Mesothelial cell of epicardium (in vitro differentiated cells): ENCODE measurements at regions not wholly inside any gene's neighbourhood (a gene's known extent, or its start where the extent isn't known, plus 50 kb on each side); places are given as distances from the start of the nearest gene placed in this dataset.

ENCODE experiments used
- DNase-seq, 2 experiments: peaks; one replicate each; pipeline ENCODE4 v3.0.0; 2021; ENCODE audit warnings: low spot score in 2 of 2; ENCODE audit not compliant: unreplicated experiment in 2 of 2
- H3K27ac Mint-ChIP-seq: 2 replicates; pipeline ENCODE4 v1.8.0; 2021; ENCODE audit warnings: mixed read lengths
- H3K27me3 Mint-ChIP-seq: 2 replicates; pipeline ENCODE4 v1.8.0; 2021; ENCODE audit warnings: low read depth, mixed read lengths
- H3K36me3 Mint-ChIP-seq: 2 replicates; pipeline ENCODE4 v1.8.0; 2021; ENCODE audit warnings: mixed read lengths
- H3K4me1 Mint-ChIP-seq: 2 replicates; pipeline ENCODE4 v1.8.0; 2021; ENCODE audit warnings: mixed read lengths
- H3K4me3 Mint-ChIP-seq: 2 replicates; pipeline ENCODE4 v1.8.0; 2021; ENCODE audit warnings: mild to moderate bottlenecking, moderate library complexity, mixed read lengths
- H3K9me3 Mint-ChIP-seq: 2 replicates; pipeline ENCODE4 v1.8.0; 2021; ENCODE audit warnings: mixed read lengths
- CTCF ChIP-seq: fragments of 200-600 bp; sonication (generic); IDR thresholded peaks from one replicate; pipeline ENCODE4 v1.5.0; 2021; ENCODE audit warnings: antibody characterized with exemption; ENCODE audit not compliant: unreplicated experiment

- Mint-ChIP-seq H3K4me1 (peaks cover 20% of the 10 kb centered on the region), H3K4me3 (no peak overlapping the region), H3K9me3 (no peaks in the 10 kb centered on the region), H3K36me3 (no peaks in the 10 kb centered on the region), H3K27me3 (peaks cover 20% of the 10 kb centered on the region), H3K27ac (no peak overlapping the region)
- no peak for TF ChIP-seq CTCF
- DNase-seq, result peak in 1 of 2 experiments; percentile 17
These were observed 198.2 kb downstream of the NDUFA10 start for GRCh38 chr2:239826786-239827522.

GRCh38 chr2:239826376-239826775 is 198.8 kb downstream of the NDUFA10 start:
- Mint-ChIP-seq H3K36me3 (no peaks in the 10 kb centered on the region), H3K9me3 (no peaks in the 10 kb centered on the region), H3K4me3 (no peak overlapping the region), H3K27ac (no peak overlapping the region), H3K27me3 (peaks cover 25% of the 10 kb centered on the region), H3K4me1 (peaks cover 20% of the 10 kb centered on the region)
- no peak for TF ChIP-seq CTCF
- no peak for DNase-seq

GRCh38 chr2:239825705-239825979 is 199.5 kb downstream of the NDUFA10 start:
- no peak overlapping the region for H3K4me3 Mint-ChIP-seq
- H3K9me3 Mint-ChIP-seq, result no peaks in the 10 kb centered on the region
- H3K4me1 Mint-ChIP-seq, result peaks cover 14% of the 10 kb centered on the region
- DNase-seq, result no peak
- TF ChIP-seq CTCF, result no peak
- H3K27me3 Mint-ChIP-seq, result peaks cover 27% of the 10 kb centered on the region
- no peak overlapping the region for H3K27ac Mint-ChIP-seq
- no peaks in the 10 kb centered on the region for H3K36me3 Mint-ChIP-seq

GRCh38 chr2:239824866-239825704 is 200.1 kb downstream of the NDUFA10 start:
- peak in 1 of 2 experiments; percentile 35 for DNase-seq
- H3K4me1 Mint-ChIP-seq, result peaks cover 11% of the 10 kb centered on the region
- peaks cover 33% of the 10 kb centered on the region for H3K27me3 Mint-ChIP-seq
- no peaks in the 10 kb centered on the region for H3K36me3 Mint-ChIP-seq
- H3K4me3 Mint-ChIP-seq, result no peak overlapping the region
- H3K9me3 Mint-ChIP-seq, result no peaks in the 10 kb centered on the region
- no peak for TF ChIP-seq CTCF
- H3K27ac Mint-ChIP-seq, result no peak overlapping the region

- TF ChIP-seq CTCF, result no peak
- no peak overlapping the region for H3K4me3 Mint-ChIP-seq
- peak; percentile 20 to 51 for DNase-seq
These were observed 201.0 kb downstream of the NDUFA10 start for GRCh38 chr2:239824046-239824694.

More at GRCh38 chr2:239824046-239824694, 201.0 kb downstream of the NDUFA10 start:
- H3K9me3 Mint-ChIP-seq, result no peaks in the 10 kb centered on the region
- H3K36me3 Mint-ChIP-seq, result no peaks in the 10 kb centered on the region
- H3K27ac Mint-ChIP-seq, result no peak overlapping the region
- H3K27me3 Mint-ChIP-seq, result peaks cover 34% of the 10 kb centered on the region
- H3K4me1 Mint-ChIP-seq, result peaks cover 11% of the 10 kb centered on the region
